ENCODE measurements at regions not wholly inside any gene's neighbourhood (a gene's known extent, or its start where the extent isn't known, plus 50 kb on each side); places are given as distances from the start of the nearest gene placed in this dataset.

GRCh38 chr13:34322014-34322742 lies 504.2 kb downstream of the RFC3 start:
- H3K4me1 Mint-ChIP-seq (ENCODE audit: unreplicated experiment): no peaks in the 10 kb centered on the region
- no peak overlapping the region for H3K27ac Mint-ChIP-seq
- no peak overlapping the region for H3K4me3 Mint-ChIP-seq
- peaks cover 4% of the 10 kb centered on the region for H3K27me3 Mint-ChIP-seq
- TF ChIP-seq CTCF (conservative IDR thresholded peaks at IDR 0.05): no peak
- no peaks in the 10 kb centered on the region for H3K9me3 Mint-ChIP-seq
- no peaks in the 10 kb centered on the region for H3K36me3 Mint-ChIP-seq
- no peak for DNase-seq (ENCODE audit: extremely low spot score, unreplicated experiment)

- Mint-ChIP-seq H3K4me3 (no peak overlapping the region), H3K27me3 (peaks cover 4% of the 10 kb centered on the region), H3K36me3 (no peaks in the 10 kb centered on the region), H3K27ac (no peak overlapping the region), H3K9me3 (no peaks in the 10 kb centered on the region), H3K4me1 (ENCODE audit: unreplicated experiment) (no peaks in the 10 kb centered on the region)
- no peak for TF ChIP-seq CTCF (conservative IDR thresholded peaks at IDR 0.05)
- no peak for DNase-seq (ENCODE audit: extremely low spot score, unreplicated experiment)
Observed at GRCh38 chr13:34322743-34323074, 504.8 kb downstream of the RFC3 start.

GRCh38 chr13:34335014-34336007 lies 517.4 kb downstream of the RFC3 start:
- no peaks in the 10 kb centered on the region for H3K27me3 Mint-ChIP-seq
- H3K9me3 Mint-ChIP-seq: no peaks in the 10 kb centered on the region
- no peaks in the 10 kb centered on the region for H3K36me3 Mint-ChIP-seq
- TF ChIP-seq CTCF (conservative IDR thresholded peaks at IDR 0.05): no peak
- H3K4me1 Mint-ChIP-seq (ENCODE audit: unreplicated experiment): peaks cover 8% of the 10 kb centered on the region
- no peak overlapping the region for H3K27ac Mint-ChIP-seq
- peak overlapping the region; percentile 53 for H3K4me3 Mint-ChIP-seq
- no peak for DNase-seq (ENCODE audit: extremely low spot score, unreplicated experiment)

GRCh38 chr13:34338102-34338501 lies 520.2 kb downstream of the RFC3 start:
- peaks cover 8% of the 10 kb centered on the region for H3K4me1 Mint-ChIP-seq (ENCODE audit: unreplicated experiment)
- no peaks in the 10 kb centered on the region for H3K9me3 Mint-ChIP-seq
- no peaks in the 10 kb centered on the region for H3K36me3 Mint-ChIP-seq
- no peak overlapping the region for H3K27ac Mint-ChIP-seq
- DNase-seq (ENCODE audit: extremely low spot score, unreplicated experiment): no peak
- no peak for TF ChIP-seq CTCF (conservative IDR thresholded peaks at IDR 0.05)
- H3K4me3 Mint-ChIP-seq: no peak overlapping the region
- peaks cover 3% of the 10 kb centered on the region for H3K27me3 Mint-ChIP-seq

- Mint-ChIP-seq H3K4me1 (ENCODE audit: unreplicated experiment) (peaks cover 11% of the 10 kb centered on the region), H3K27ac (no peak overlapping the region), H3K36me3 (no peaks in the 10 kb centered on the region), H3K27me3 (peaks cover 3% of the 10 kb centered on the region), H3K9me3 (no peaks in the 10 kb centered on the region), H3K4me3 (no peak overlapping the region)
- TF ChIP-seq CTCF (conservative IDR thresholded peaks at IDR 0.05): no peak
- no peak for DNase-seq (ENCODE audit: extremely low spot score, unreplicated experiment)
Observed at GRCh38 chr13:34340534-34340933, 522.6 kb downstream of the RFC3 start.
